Smooth muscle cell (in vitro differentiated cells): ENCODE measurements at regions not wholly inside any gene's neighbourhood (a gene's known extent, or its start where the extent isn't known, plus 50 kb on each side); places are given as distances from the start of the nearest gene placed in this dataset.

Experiments
- DNase-seq: peaks from one replicate; lab custom pipeline; 2025; ENCODE audit not compliant: unreplicated experiment; lab: John Stamatoyannopoulos, UW
- H2AFZ ChIP-seq: fragments of 200-600 bp; sonication (generic); 2 replicates; pipeline ENCODE4 v1.6.0; 2016; ENCODE audit warnings: antibody characterized with exemption, low read depth, mild to moderate bottlenecking
- H3F3A ChIP-seq: fragments of 200-600 bp; sonication (generic); 2 replicates; pipeline ENCODE4 v1.6.0; 2017; ENCODE audit warnings: antibody characterized with exemption, low read depth
- H3K27ac ChIP-seq: fragments of 200-600 bp; sonication (generic); 2 replicates; pipeline ENCODE4 v1.5.1; 2016; ENCODE audit warnings: low read depth, mild to moderate bottlenecking
- H3K27me3 ChIP-seq: fragments of 200-600 bp; sonication (generic); 2 replicates; pipeline ENCODE4 v1.6.1; 2016; ENCODE audit warnings: low read depth, mild to moderate bottlenecking
- H3K36me3 ChIP-seq: fragments of 200-600 bp; sonication (generic); 2 replicates; pipeline ENCODE4 v1.5.1; 2016; ENCODE audit warnings: low read depth
- H3K4me1 ChIP-seq: fragments of 200-600 bp; sonication (generic); 2 replicates; pipeline ENCODE4 v1.5.1; 2016; ENCODE audit warnings: low read depth
- H3K4me2 ChIP-seq: fragments of 200-600 bp; sonication (generic); 2 replicates; pipeline ENCODE4 v1.6.0; 2016; ENCODE audit warnings: mild to moderate bottlenecking
- H3K4me3 ChIP-seq: fragments of 200-600 bp; sonication (generic); 2 replicates; pipeline ENCODE4 v1.5.1; 2016; ENCODE audit warnings: mild to moderate bottlenecking
- H3K79me2 ChIP-seq: fragments of 200-600 bp; sonication (generic); 2 replicates; pipeline ENCODE4 v1.6.0; 2016; ENCODE audit warnings: low read depth, mild to moderate bottlenecking
- H3K9ac ChIP-seq: fragments of 200-600 bp; sonication (generic); 2 replicates; pipeline ENCODE4 v1.6.0; 2016; ENCODE audit warnings: low read depth
- H3K9me3 ChIP-seq: fragments of 200-600 bp; sonication (generic); replicated peaks from 2 replicates; pipeline ENCODE4 v1.5.1; 2016; ENCODE audit warnings: low read depth
- H4K20me1 ChIP-seq: fragments of 200-600 bp; sonication (generic); 2 replicates; pipeline ENCODE4 v1.6.0; 2016; ENCODE audit warnings: low read depth
- CTCF ChIP-seq: fragments of 200-600 bp; sonication (generic); IDR thresholded peaks from 2 replicates; pipeline ENCODE4 v1.5.1; 2017; ENCODE audit warnings: borderline replicate concordance, mild to moderate bottlenecking, antibody characterized with exemption; ENCODE audit not compliant: insufficient read depth, poor library complexity, severe bottlenecking
- WGBS: methylation state at CpG from one replicate; pipeline ENCODE4 v1.1.7; 2016; ENCODE audit warnings: low lambda C conversion rate; 5-methylcytosine and 5-hydroxymethylcytosine counted together

GRCh38 chr10:130545697-130546096 is 409.5 kb downstream of the GLRX3 start:
- Histone ChIP-seq H3F3A (no peaks in the 10 kb centered on the region), H3K36me3 (no peaks in the 10 kb centered on the region), H3K27me3 (no peaks in the 10 kb centered on the region), H3K9me3 (no peaks in the 10 kb centered on the region), H3K4me1 (no peaks in the 10 kb centered on the region), H3K4me2 (no peak overlapping the region), H3K9ac (no peak overlapping the region), H2AFZ (no peak overlapping the region), H3K4me3 (no peak overlapping the region), H3K79me2 (no peaks in the 10 kb centered on the region), H3K27ac (no peak overlapping the region), H4K20me1 (no peaks in the 10 kb centered on the region)
- 80% methylated on average over 8 of the region's 8 CpGs for WGBS
- no peak for TF ChIP-seq CTCF
- no peak for DNase-seq

- no peak for DNase-seq
- H2AFZ ChIP-seq: no peak overlapping the region
- no peaks in the 10 kb centered on the region for H3K9me3 ChIP-seq
- TF ChIP-seq CTCF: no peak
- H3K27me3 ChIP-seq: no peaks in the 10 kb centered on the region
- H3K4me1 ChIP-seq: no peaks in the 10 kb centered on the region
- H3K9ac ChIP-seq: no peak overlapping the region
- H3K4me3 ChIP-seq: no peak overlapping the region
- 93% methylated on average over 7 of the region's 7 CpGs for WGBS
- H3K27ac ChIP-seq: no peak overlapping the region
- H3K79me2 ChIP-seq: no peaks in the 10 kb centered on the region
- no peak overlapping the region for H3K4me2 ChIP-seq
- no peaks in the 10 kb centered on the region for H3K36me3 ChIP-seq
- H3F3A ChIP-seq: no peaks in the 10 kb centered on the region
- H4K20me1 ChIP-seq: no peaks in the 10 kb centered on the region
Observed at GRCh38 chr10:130546841-130547240, 410.6 kb downstream of the GLRX3 start.

GRCh38 chr10:130547368-130547767 is 411.2 kb downstream of the GLRX3 start:
- no peak for DNase-seq
- H3K27ac ChIP-seq: no peak overlapping the region
- H3K79me2 ChIP-seq: no peaks in the 10 kb centered on the region
- 50% methylated on average over 4 of the region's 4 CpGs for WGBS
- H3K4me2 ChIP-seq: no peak overlapping the region
- no peaks in the 10 kb centered on the region for H3K36me3 ChIP-seq
- H3F3A ChIP-seq: no peaks in the 10 kb centered on the region
- H2AFZ ChIP-seq: no peak overlapping the region
- no peak overlapping the region for H3K9ac ChIP-seq
- H3K27me3 ChIP-seq: no peaks in the 10 kb centered on the region
- no peaks in the 10 kb centered on the region for H3K9me3 ChIP-seq
- H3K4me1 ChIP-seq: no peaks in the 10 kb centered on the region
- peak; percentile 6 for TF ChIP-seq CTCF
- H3K4me3 ChIP-seq: no peak overlapping the region
- H4K20me1 ChIP-seq: no peaks in the 10 kb centered on the region

- no peak for TF ChIP-seq CTCF
- 91% methylated on average over 21 of the region's 21 CpGs for WGBS
- no peaks in the 10 kb centered on the region for H3K27me3 ChIP-seq
- H3K4me1 ChIP-seq: no peaks in the 10 kb centered on the region
- H3K9me3 ChIP-seq: no peaks in the 10 kb centered on the region
- H3K27ac ChIP-seq: no peak overlapping the region
- H3K4me3 ChIP-seq: no peak overlapping the region
- H3K9ac ChIP-seq: no peak overlapping the region
- no peak overlapping the region for H3K4me2 ChIP-seq
- H3K79me2 ChIP-seq: no peaks in the 10 kb centered on the region
- H4K20me1 ChIP-seq: no peaks in the 10 kb centered on the region
- no peaks in the 10 kb centered on the region for H3F3A ChIP-seq
- H2AFZ ChIP-seq: no peak overlapping the region
- DNase-seq: no peak
- H3K36me3 ChIP-seq: no peaks in the 10 kb centered on the region
Observed at GRCh38 chr10:130550952-130551674, 414.9 kb downstream of the GLRX3 start.
